ENCODE measurements at regions not wholly inside any gene's neighbourhood (a gene's known extent, or its start where the extent isn't known, plus 50 kb on each side); places are given as distances from the start of the nearest gene placed in this dataset.
"Not testable (repeated sequence)": the region's sequence is repeated elsewhere in the genome, so short reads cannot be mapped to it uniquely, and the experiment has no call there.

- intact Hi-C loops (cut with DNase I) = no loop called here
- no peak for DNase-seq (ENCODE audit: low spot score)
Observed at GRCh38 chr9:28941856-28942255, 1368.6 kb upstream of the C9orf72 start.

- intact Hi-C loops (cut with DNase I) = no loop called here
- no peak for DNase-seq (ENCODE audit: low spot score)
Observed at GRCh38 chr9:28942941-28943340, 1369.7 kb upstream of the C9orf72 start.

GRCh38 chr9:28946648-28947047 is 1373.4 kb upstream of the C9orf72 start:
- intact Hi-C loops (cut with DNase I) = no loop called here
- no peak for DNase-seq (ENCODE audit: low spot score)

GRCh38 chr9:28951945-28952344 is 1378.7 kb upstream of the C9orf72 start:
- DNase-seq (ENCODE audit: low spot score) = no peak
- intact Hi-C loops (cut with DNase I) = no loop called here

GRCh38 chr9:28956116-28956880 is 1383.0 kb upstream of the C9orf72 start:
- no peak for DNase-seq (ENCODE audit: low spot score)
- intact Hi-C loops (cut with DNase I) = no loop called here

- intact Hi-C loops (cut with DNase I) = no loop called here
Observed at GRCh38 chr9:28960602-28961001, 1387.3 kb upstream of the C9orf72 start.

GRCh38 chr9:28961623-28962022 is 1388.3 kb upstream of the C9orf72 start:
- intact Hi-C loops (cut with DNase I) = no loop called here
- DNase-seq (ENCODE audit: low spot score) = no peak

More at GRCh38 chr9:28960602-28961001, 1387.3 kb upstream of the C9orf72 start:
- no peak for DNase-seq (ENCODE audit: low spot score)

GRCh38 chr9:28967226-28967625 is 1393.9 kb upstream of the C9orf72 start:
- intact Hi-C loops (cut with DNase I) = no loop called here
- DNase-seq (ENCODE audit: low spot score) = no peak

- intact Hi-C loops (cut with DNase I) = no loop called here
- no peak for DNase-seq (ENCODE audit: low spot score)
Observed at GRCh38 chr9:28970241-28970654, 1397.0 kb upstream of the C9orf72 start.

- DNase-seq (ENCODE audit: low spot score) = no peak
- intact Hi-C loops (cut with DNase I) = no loop called here
Observed at GRCh38 chr9:28971881-28972280, 1398.6 kb upstream of the C9orf72 start.

- no peak for DNase-seq (ENCODE audit: low spot score)
- intact Hi-C loops (cut with DNase I) = no loop called here
Observed at GRCh38 chr9:28976250-28976649, 1403.0 kb upstream of the C9orf72 start.

- no peak for DNase-seq (ENCODE audit: low spot score)
- intact Hi-C loops (cut with DNase I) = no loop called here
Observed at GRCh38 chr9:28976684-28977083, 1403.4 kb upstream of the C9orf72 start.

- DNase-seq (ENCODE audit: low spot score) = no peak
Observed at GRCh38 chr9:28981129-28981528, 1407.8 kb upstream of the C9orf72 start.

GRCh38 chr9:28981711-28982110 is 1408.4 kb upstream of the C9orf72 start:
- intact Hi-C loops (cut with DNase I) = no loop called here
- DNase-seq (ENCODE audit: low spot score) = no peak

More at GRCh38 chr9:28981129-28981528, 1407.8 kb upstream of the C9orf72 start:
- intact Hi-C loops (cut with DNase I) = no loop called here

- DNase-seq (ENCODE audit: low spot score) = no peak
Observed at GRCh38 chr9:28984016-28984415, 1410.7 kb upstream of the C9orf72 start.

GRCh38 chr9:28990009-28990408 is 1416.7 kb upstream of the C9orf72 start:
- intact Hi-C loops (cut with DNase I); DNase-seq (ENCODE audit: low spot score): not testable (repeated sequence)

More at GRCh38 chr9:28984016-28984415, 1410.7 kb upstream of the C9orf72 start:
- intact Hi-C loops (cut with DNase I) = no loop called here

GRCh38 chr9:28999057-28999456 is 1425.8 kb upstream of the C9orf72 start:
- intact Hi-C loops (cut with DNase I) = no loop called here
- DNase-seq (ENCODE audit: low spot score) = no peak

- DNase-seq (ENCODE audit: low spot score) = no peak
- intact Hi-C loops (cut with DNase I) = no loop called here
Observed at GRCh38 chr9:28999806-29000205, 1426.5 kb upstream of the C9orf72 start.

- intact Hi-C loops (cut with DNase I) = no loop called here
- DNase-seq (ENCODE audit: low spot score) = no peak
Observed at GRCh38 chr9:29001006-29001405, 1427.7 kb upstream of the C9orf72 start.

GRCh38 chr9:29004988-29005387 is 1431.7 kb upstream of the C9orf72 start:
- intact Hi-C loops (cut with DNase I) = no loop called here
- DNase-seq (ENCODE audit: low spot score) = no peak

- DNase-seq (ENCODE audit: low spot score) = no peak
Observed at GRCh38 chr9:29006628-29007027, 1433.3 kb upstream of the C9orf72 start.

More at GRCh38 chr9:29006628-29007027, 1433.3 kb upstream of the C9orf72 start:
- intact Hi-C loops (cut with DNase I) = loop anchor here in 1 of 2 donors (2.0 kb wide), 1 partner anchor 18 kb away; no protein-coding TSS in a partner anchor

Measured in posterior vena cava (tissue), 2 donors.